Stomach (tissue), 4 donors: ENCODE measurements at regions not wholly inside any gene's neighbourhood (a gene's known extent, or its start where the extent isn't known, plus 50 kb on each side); places are given as distances from the start of the nearest gene placed in this dataset.

ENCODE experiments used
- CTCF ChIP-seq, 7 experiments: fragments of 450-650 bp in 4 of 7; fragments of 200-600 bp in 3 of 7; sonication (generic) in 3 of 7; IDR thresholded peaks; one replicate each; pipeline ENCODE4 v1.5.1; 2016 to 2019; ENCODE audit warnings: antibody characterized with exemption in 7 of 7, control low read depth in 2 of 7, mild to moderate bottlenecking in 1 of 7
- EP300 ChIP-seq: sonication (generic); formaldehyde crosslinking; IDR thresholded peaks from one replicate; pipeline ENCODE4 v1.6.1; 2017; ENCODE audit warnings: antibody characterized with exemption
- POLR2A ChIP-seq, 4 donors: fragments of 450-650 bp; IDR thresholded peaks; one replicate each; pipeline ENCODE4 v1.6.1; 2016; ENCODE audit warnings: antibody characterized with exemption in 4 of 4, control low read depth in 2 of 4, mild to moderate bottlenecking in 1 of 4, moderate library complexity in 1 of 4

GRCh38 chr4:165583341-165583740 is 204.5 kb downstream of the CPE start:
- no peak for TF ChIP-seq EP300
- no peak for TF ChIP-seq CTCF (IDR thresholded peaks at IDR 0.05)
- TF ChIP-seq POLR2A (IDR thresholded peaks at IDR 0.05), result no peak
